GM18951 (cell line): ENCODE measurements at regions not wholly inside any gene's neighbourhood (a gene's known extent, or its start where the extent isn't known, plus 50 kb on each side); places are given as distances from the start of the nearest gene placed in this dataset.
"Not testable (repeated sequence)": the region's sequence is repeated elsewhere in the genome, so short reads cannot be mapped to it uniquely, and the experiment has no call there.

Source experiments
- POLR2A ChIP-seq: IDR thresholded peaks from 4 replicates; pipeline ENCODE4 v1.6.1; 2011; ENCODE audit warnings: mild to moderate bottlenecking; ENCODE audit not compliant: insufficient read length, insufficient read depth; ENCODE audit errors: extremely low read depth
- in situ Hi-C: fragments of 300-500 bp; cut with MboI; formaldehyde crosslinking; loops from one replicate; pipeline ENCODE4 v1.12.0; 2022; ENCODE audit warnings: low sequenced_read_pairs, mixed read lengths, inconsistent platforms; ENCODE audit not compliant: unreplicated experiment

DNA sequence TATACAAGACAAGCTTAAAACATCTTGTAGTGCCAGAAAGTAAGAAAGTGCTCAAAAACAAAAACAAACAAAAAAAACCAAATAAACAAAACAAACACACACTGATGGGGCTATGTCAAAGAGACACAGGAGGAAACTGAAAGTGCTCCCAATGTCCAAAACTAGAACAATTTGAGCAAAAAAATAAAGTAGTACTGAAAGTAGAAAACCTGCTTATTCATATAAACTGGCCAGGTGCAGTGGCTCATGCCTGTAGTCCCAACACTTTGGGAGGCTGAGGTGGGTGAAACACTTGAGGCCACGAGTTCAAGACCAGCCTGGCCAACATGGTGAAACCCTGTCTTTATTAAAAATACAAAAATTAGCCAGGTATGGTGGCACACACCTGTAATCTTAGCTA is 129.9 kb downstream of the GLUL start:
- in situ Hi-C loops: no loop called here
- no peak for TF ChIP-seq POLR2A

GRCh38 chr1:182260516-182260915 is 131.1 kb downstream of the GLUL start:
- in situ Hi-C loops: no loop called here
- TF ChIP-seq POLR2A: no peak

GRCh38 chr1:182259968-182260367 is 131.6 kb downstream of the GLUL start:
- TF ChIP-seq POLR2A: no peak
- in situ Hi-C loops: no loop called here

DNA sequence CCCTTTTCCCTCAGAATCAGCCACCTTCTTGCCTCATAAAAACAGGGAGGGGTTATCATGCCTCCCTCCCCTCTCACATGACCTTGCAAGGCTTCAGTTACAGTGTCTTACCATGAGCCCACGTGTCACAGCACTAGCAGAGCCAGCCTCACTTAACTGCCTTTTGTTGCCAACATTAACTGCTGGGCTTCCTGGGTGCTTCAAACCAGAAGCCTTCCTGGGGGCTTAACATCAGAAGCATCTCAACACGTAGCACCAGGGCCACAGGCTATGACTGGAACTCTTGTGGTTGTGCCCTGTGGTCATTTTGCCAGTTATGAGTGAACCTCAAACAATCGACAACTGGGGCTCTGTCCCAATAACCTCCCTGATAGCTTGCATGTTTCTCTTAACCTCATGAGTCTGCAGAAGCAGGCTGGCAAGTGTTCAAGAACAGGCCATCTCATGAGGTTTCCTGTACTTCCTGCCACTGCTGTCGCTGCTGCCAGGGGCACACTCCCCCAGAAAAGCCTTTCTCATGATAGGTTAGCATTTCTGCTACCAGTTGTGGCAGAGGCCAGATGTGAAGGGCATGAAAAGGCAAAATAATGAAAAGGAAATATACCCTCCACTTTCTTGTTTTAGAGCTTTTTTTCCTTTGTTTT is 132.2 kb downstream of the GLUL start:
- in situ Hi-C loops: no loop called here

DNA sequence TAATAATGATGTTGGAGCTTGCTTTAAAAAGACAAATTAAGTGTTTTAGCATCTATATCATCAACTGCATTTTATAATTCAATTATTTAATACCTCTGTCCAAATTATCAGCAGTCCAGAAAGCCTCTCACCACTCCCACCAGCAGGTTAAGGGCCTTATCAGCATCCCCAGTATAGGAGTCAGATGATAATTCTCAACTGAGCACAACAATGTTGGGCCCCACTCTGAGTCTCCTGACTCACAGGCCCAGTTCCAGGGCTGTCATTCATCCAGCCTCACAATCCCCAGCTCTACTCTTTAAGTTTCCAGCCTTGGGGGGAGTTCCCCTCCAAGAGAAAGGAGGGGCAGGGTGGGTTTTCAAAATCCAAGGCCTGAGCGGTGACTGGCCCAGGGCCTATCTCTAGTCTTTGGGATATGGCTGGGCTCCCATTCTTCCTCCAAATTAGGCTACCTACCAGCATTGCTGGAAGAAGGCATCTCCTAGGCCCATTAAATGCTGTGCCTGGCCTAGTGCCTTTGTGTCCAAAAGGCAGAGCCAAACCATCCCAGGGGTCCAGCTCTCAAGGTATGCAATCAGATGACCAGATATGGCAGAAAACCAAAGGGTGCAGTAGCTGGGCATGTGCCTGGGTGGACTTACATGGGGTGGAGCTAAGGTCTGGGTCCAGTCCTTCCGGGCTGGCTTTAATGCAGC is 134.1 kb downstream of the GLUL start:
- in situ Hi-C loops: no loop called here
- TF ChIP-seq POLR2A: no peak

More for the DNA sequence above, 132.2 kb downstream of the GLUL start:
- no peak for TF ChIP-seq POLR2A

DNA sequence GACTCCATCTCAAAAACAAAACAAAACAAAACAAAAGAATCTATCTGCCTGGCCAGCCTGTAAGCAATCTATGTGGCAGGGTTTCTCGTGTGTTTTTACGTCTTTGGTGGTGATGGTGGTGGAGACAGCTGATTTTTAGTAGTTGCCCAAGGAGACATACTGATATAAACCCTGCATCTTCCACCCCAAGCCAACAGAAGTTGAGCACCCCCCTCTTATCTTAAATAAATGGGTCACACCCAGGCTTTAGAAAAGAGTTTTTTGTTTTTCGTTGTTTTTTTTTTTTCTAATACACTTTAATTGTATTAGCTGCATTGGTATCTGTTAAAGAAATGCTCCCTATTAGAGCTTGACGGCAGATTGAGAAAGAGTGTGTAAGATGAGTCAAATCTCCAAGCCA is 134.7 kb downstream of the GLUL start:
- no peak for TF ChIP-seq POLR2A
- in situ Hi-C loops: no loop called here

GRCh38 chr1:182255494-182255893 is 136.1 kb downstream of the GLUL start:
- TF ChIP-seq POLR2A: no peak
- in situ Hi-C loops: no loop called here

- TF ChIP-seq POLR2A: no peak
- in situ Hi-C loops: no loop called here
Measured at GRCh38 chr1:182253319-182253860, 138.2 kb downstream of the GLUL start.

- TF ChIP-seq POLR2A: no peak
- in situ Hi-C loops: no loop called here
Measured at GRCh38 chr1:182251561-182251960, 140.0 kb downstream of the GLUL start.

DNA sequence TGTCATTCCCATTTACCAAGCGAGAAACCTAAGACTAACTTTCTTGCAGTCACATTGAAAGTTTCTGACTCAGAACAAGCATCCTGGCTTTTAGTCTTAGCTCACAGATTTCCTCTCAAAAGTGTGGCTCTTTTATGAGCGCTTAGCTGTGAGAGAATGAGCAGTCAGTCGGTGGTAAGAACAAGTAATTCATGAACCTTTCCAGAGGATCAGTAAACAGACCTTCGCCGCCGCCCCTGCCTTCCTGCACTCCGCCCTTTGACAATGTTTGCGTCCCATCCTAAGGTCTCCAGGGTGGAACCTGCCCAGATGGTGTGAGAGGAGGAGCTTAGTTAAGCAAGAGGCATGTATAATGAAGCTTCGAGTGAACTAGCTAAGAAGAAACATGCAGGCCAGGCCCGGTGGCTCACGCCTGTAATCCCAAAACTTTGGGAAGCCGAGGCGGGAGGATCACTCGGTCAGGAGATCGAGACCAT is 142.4 kb downstream of the GLUL start:
- TF ChIP-seq POLR2A: no peak
- in situ Hi-C loops: no loop called here

DNA sequence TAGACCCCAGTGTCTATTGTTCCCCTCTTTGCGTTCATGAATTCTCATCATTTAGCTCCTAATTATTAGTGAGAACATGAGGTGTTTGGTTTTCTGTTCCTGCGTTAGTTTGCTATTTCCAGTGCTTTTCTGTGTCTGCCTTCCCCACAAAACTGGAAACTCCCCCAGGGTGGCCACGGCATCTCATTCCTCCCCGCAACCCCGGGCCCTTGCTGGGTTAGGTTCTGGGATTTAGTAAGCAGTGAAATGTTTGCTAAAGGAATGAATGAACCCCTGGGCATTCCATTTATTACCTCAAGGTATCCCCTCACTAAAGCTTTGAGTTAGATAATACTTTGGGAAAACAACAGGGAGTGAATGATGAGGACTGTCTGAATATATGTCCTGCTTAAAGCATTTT is 142.9 kb downstream of the GLUL start:
- no peak for TF ChIP-seq POLR2A
- in situ Hi-C loops: no loop called here

DNA sequence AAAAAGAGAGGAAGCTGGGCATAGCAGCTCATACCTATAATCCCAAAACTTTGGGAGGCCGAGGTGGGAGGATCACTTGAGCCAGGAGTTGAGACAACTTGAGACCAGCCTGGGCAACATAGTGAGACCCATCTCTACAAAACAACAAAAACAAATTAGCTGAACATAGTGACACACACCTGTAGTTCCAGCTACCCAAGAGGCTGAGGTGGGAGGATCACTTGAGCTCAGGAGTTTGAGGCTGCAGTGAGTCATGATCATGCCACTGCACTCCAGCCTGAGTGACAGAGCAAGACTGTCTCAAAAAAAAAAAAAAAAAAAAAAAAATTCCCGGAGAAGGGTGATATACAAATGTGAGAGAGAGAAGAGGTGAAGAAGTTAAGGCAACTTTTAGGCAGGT is 143.8 kb downstream of the GLUL start:
- in situ Hi-C loops: not testable (repeated sequence)

DNA sequence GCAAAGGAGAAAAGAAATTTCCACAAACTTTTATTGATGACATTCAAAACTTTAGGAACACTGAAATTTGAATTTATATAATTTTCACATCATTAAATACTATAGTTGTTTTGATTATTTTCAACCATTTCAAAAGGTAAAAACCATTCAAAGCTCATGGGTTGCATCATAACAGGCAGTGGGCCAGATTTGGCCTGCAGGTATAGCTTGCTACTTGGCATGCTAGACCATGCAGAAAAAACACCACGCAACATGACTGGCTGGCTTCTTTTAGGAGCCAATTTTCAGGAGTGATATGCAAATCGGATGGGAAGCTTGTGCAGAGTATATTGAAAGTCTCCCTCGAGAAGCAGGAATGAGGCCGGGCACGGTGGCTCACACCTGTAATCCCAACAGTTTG is 144.8 kb downstream of the GLUL start:
- TF ChIP-seq POLR2A: no peak
- in situ Hi-C loops: no loop called here

DNA sequence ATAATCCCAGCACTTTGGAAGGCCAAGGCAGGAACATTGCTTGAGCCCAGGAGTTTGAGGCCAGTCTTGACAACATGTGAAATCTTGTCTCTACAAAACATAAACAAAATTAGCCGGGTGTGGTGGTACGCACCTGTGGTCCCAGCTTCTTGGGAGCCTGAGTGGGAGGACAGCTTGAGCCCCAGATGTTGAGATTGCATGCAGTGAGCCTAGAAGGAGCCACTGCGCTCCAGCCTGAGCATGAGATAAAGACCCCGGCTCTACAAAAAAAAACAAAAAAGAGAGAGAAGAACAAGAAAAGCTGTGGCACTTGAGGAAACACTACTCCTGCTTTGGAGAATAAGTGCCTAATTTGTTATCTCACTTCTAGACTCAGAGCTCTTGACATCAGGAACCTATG is 146.6 kb downstream of the GLUL start:
- in situ Hi-C loops: no loop called here
- no peak for TF ChIP-seq POLR2A
